HCT116 (cell line): ENCODE measurements at regions not wholly inside any gene's neighbourhood (a gene's known extent, or its start where the extent isn't known, plus 50 kb on each side); places are given as distances from the start of the nearest gene placed in this dataset.
"Not testable (repeated sequence)": the region's sequence is repeated elsewhere in the genome, so short reads cannot be mapped to it uniquely, and the experiment has no call there.

Experiments used
- ATAC-seq: fragments of 200-7000 bp; cut with Tn5 transposase; 2 replicates; pipeline ENCODE4 v1.9.1; 2020; ENCODE audit warnings: mild to moderate bottlenecking, moderate library complexity
- BruUV-seq: library from RNA; stranded (reverse); fragments of 400-500 nt; replicated peaks from 2 replicates; lab custom pipeline; 2021; lab: Mats Ljungman, UMichigan
- CTCF ChIA-PET: fragments of 300-600 bp; sonication (Branson Sonifier 250); formaldehyde crosslinking; loops from one replicate; lab custom pipeline; 2021; ENCODE audit warnings: antibody characterized with exemption; lab: Charles Lee
- POLR2A ChIA-PET: fragments of 300-600, 350-600 bp; sonication (Branson Sonifier 250); formaldehyde crosslinking; loops from one replicate; lab custom pipeline; 2021; ENCODE audit warnings: antibody characterized with exemption; lab: Charles Lee
- RAD21 ChIA-PET, 2 experiments: fragments of 300-600 bp; sonication (Branson Sonifier 250); formaldehyde crosslinking; loops; one replicate each; lab custom pipeline; 2023; ENCODE audit warnings: low total read pairs in 2 of 2; ENCODE audit not compliant: uncharacterized antibody in 2 of 2, unreplicated experiment in 2 of 2, low non-redundant PET in 1 of 2; lab: Charles Lee
- DNase-seq: peaks from one replicate; pipeline ENCODE4 v3.0.0-alpha.2; 2010; ENCODE audit warnings: low read depth, low spot score
- H2AFZ ChIP-seq: fragments of 200-600 bp; shearing (Covaris generic), sonication (generic); 2 replicates; pipeline ENCODE4 v1.6.1; 2017; ENCODE audit warnings: low read depth, mixed run types, mixed read lengths, antibody characterized with exemption, low read length; ENCODE audit not compliant: poor library complexity, severe bottlenecking
- H3K27ac ChIP-seq: 2 replicates; pipeline ENCODE4 v1.5.1; 2012; ENCODE audit warnings: low read depth, low read length
- H3K27me3 ChIP-seq: fragments of 200-600 bp; sonication (generic); 2 replicates; pipeline ENCODE4 v1.6.1; 2016; ENCODE audit warnings: mixed run types, low read length, mixed read lengths; ENCODE audit not compliant: insufficient read depth
- H3K36me3 ChIP-seq, 2 experiments: fragments of 200-500 bp in 1 of 2; fragments of 200-600 bp in 1 of 2; sonication (Bioruptor generic) in 1 of 2; sonication (generic) in 1 of 2; 2 replicates each; pipeline versions ENCODE4 v1.5.1 to v1.6.1; 2014 to 2016; ENCODE audit warnings: low read length in 2 of 2, inconsistent platforms in 1 of 2, mixed read lengths in 1 of 2, mixed run types in 1 of 2; ENCODE audit not compliant: insufficient read depth in 2 of 2, control insufficient read depth in 1 of 2
- H3K4me1 ChIP-seq, 2 experiments: fragments of 200-600 bp in 1 of 2; sonication (generic) in 1 of 2; 2 replicates each; pipeline versions ENCODE4 v1.5.1 to v1.6.1; 2012 to 2017; ENCODE audit warnings: low read length in 2 of 2, inconsistent platforms in 1 of 2, mild to moderate bottlenecking in 1 of 2, mixed read lengths in 1 of 2, mixed run types in 1 of 2, moderate library complexity in 1 of 2; ENCODE audit not compliant: insufficient read depth in 2 of 2, control insufficient read depth in 1 of 2
- H3K4me2 ChIP-seq: fragments of 200-600 bp; sonication (generic); 2 replicates; pipeline ENCODE4 v1.6.1; 2017; ENCODE audit warnings: mixed run types, low read length, mixed read lengths
- H3K4me3 ChIP-seq, 2 experiments: fragments of 200-600 bp in 1 of 2; sonication (generic) in 1 of 2; replicated peaks in 1 of 2; 2 replicates each; pipeline ENCODE4 v1.5.1; 2011 to 2016; ENCODE audit warnings: low read length in 2 of 2, control low read depth in 1 of 2, low read depth in 1 of 2, mild to moderate bottlenecking in 1 of 2, mixed read lengths in 1 of 2, mixed run types in 1 of 2
- H3K79me2 ChIP-seq: fragments of 200-600 bp; sonication (generic); 2 replicates; pipeline ENCODE4 v1.6.1; 2017; ENCODE audit warnings: mild to moderate bottlenecking, mixed run types, low read length, moderate library complexity, mixed read lengths; ENCODE audit not compliant: insufficient read depth
- H3K9ac ChIP-seq: fragments of 200-600 bp; sonication (generic); 2 replicates; pipeline ENCODE4 v1.6.1; 2016; ENCODE audit warnings: low read length, mixed read lengths
- H3K9me2 ChIP-seq: fragments of 200-600 bp; sonication (generic), shearing (Covaris generic); 2 replicates; pipeline ENCODE4 v1.6.1; 2017; ENCODE audit warnings: mixed run types, mild to moderate bottlenecking, moderate library complexity; ENCODE audit not compliant: insufficient read depth
- H3K9me3 ChIP-seq, 2 experiments: fragments of 200-500 bp in 1 of 2; fragments of 200-600 bp in 1 of 2; sonication (Bioruptor generic) in 1 of 2; sonication (generic) in 1 of 2; 2 replicates each; pipeline ENCODE4 v1.6.1; 2014 to 2017; ENCODE audit warnings: low read length in 2 of 2, mixed read lengths in 2 of 2, inconsistent platforms in 1 of 2, low read depth in 1 of 2, mild to moderate bottlenecking in 1 of 2, mixed run types in 1 of 2, moderate library complexity in 1 of 2; ENCODE audit not compliant: control insufficient read depth in 1 of 2, insufficient read depth in 1 of 2
- H4K20me1 ChIP-seq: fragments of 200-600 bp; sonication (generic), shearing (Covaris generic); 2 replicates; pipeline ENCODE4 v1.6.1; 2017; ENCODE audit warnings: mixed run types, mild to moderate bottlenecking, moderate library complexity; ENCODE audit not compliant: insufficient read depth
- CBX3 ChIP-seq: IDR thresholded peaks from 2 replicates; pipeline ENCODE4 v1.6.1; 2012; ENCODE audit warnings: low read depth
- CTCF ChIP-seq, 3 experiments: fragments of 200-600 bp in 1 of 3; sonication (generic) in 1 of 3; IDR thresholded peaks in 2 of 3; conservative IDR thresholded peaks in 1 of 3; 2 replicates each; pipeline ENCODE4 v1.5.1; 2012 to 2017; ENCODE audit warnings: low read depth in 2 of 3, low read length in 2 of 3, antibody characterized with exemption in 1 of 3, borderline replicate concordance in 1 of 3, control low read depth in 1 of 3, mild to moderate bottlenecking in 1 of 3, mixed read lengths in 1 of 3, mixed run types in 1 of 3, moderate library complexity in 1 of 3; ENCODE audit not compliant: insufficient read depth in 1 of 3
- EGR1 ChIP-seq: IDR thresholded peaks from 2 replicates; pipeline ENCODE4 v1.6.1; 2012; ENCODE audit warnings: low read depth
- EZH2 ChIP-seq: fragments of 200-600 bp; sonication (generic); IDR thresholded peaks from 2 replicates; pipeline ENCODE4 v1.6.1; 2017; ENCODE audit warnings: antibody characterized with exemption, mixed run types
- FOSL1 ChIP-seq: IDR thresholded peaks from 2 replicates; pipeline ENCODE4 v1.6.1; 2012; ENCODE audit warnings: low read depth
- POLR2AphosphoS5 ChIP-seq: IDR thresholded peaks from 2 replicates; pipeline ENCODE4 v1.6.1; 2011; ENCODE audit warnings: mild to moderate bottlenecking, low read depth, low read length, moderate library complexity
- SRF ChIP-seq: IDR thresholded peaks from 2 replicates; pipeline ENCODE4 v1.6.1; 2012; ENCODE audit warnings: low read depth
- intact Hi-C: fragments of 100-400 bp; cut with micrococcal nuclease; formaldehyde crosslinking; loops from 2 replicates; pipeline ENCODE4 v1.10.0; 2022
- TF ChIP-seq, protein P1 (sequence below): IDR thresholded peaks from 2 replicates; pipeline ENCODE4 v1.6.1; 2012; ENCODE audit warnings: low read depth

GRCh38 chrX:150119323-150119722 lies 181.0 kb upstream of the EOLA2 start:
- Histone ChIP-seq H3K79me2 (no peaks in the 10 kb centered on the region), H3K36me3 (no peaks in the 10 kb centered on the region), H3K9me2 (no peaks in the 10 kb centered on the region)
- TF ChIP-seq CBX3 (no peak), EZH2 (no peak), POLR2AphosphoS5 (no peak), FOSL1 (no peak), CTCF (IDR thresholded peaks at IDR 0.05 in 2 of 3, conservative IDR thresholded peaks at IDR 0.05 in 1 of 3; ENCODE audit: borderline replicate concordance in 1 of 3, insufficient read depth in 1 of 3, low read depth in 2 of 3, low read length in 2 of 3) (no peak), EGR1 (no peak), SRF (no peak)
- TF ChIP-seq, protein P1, sequence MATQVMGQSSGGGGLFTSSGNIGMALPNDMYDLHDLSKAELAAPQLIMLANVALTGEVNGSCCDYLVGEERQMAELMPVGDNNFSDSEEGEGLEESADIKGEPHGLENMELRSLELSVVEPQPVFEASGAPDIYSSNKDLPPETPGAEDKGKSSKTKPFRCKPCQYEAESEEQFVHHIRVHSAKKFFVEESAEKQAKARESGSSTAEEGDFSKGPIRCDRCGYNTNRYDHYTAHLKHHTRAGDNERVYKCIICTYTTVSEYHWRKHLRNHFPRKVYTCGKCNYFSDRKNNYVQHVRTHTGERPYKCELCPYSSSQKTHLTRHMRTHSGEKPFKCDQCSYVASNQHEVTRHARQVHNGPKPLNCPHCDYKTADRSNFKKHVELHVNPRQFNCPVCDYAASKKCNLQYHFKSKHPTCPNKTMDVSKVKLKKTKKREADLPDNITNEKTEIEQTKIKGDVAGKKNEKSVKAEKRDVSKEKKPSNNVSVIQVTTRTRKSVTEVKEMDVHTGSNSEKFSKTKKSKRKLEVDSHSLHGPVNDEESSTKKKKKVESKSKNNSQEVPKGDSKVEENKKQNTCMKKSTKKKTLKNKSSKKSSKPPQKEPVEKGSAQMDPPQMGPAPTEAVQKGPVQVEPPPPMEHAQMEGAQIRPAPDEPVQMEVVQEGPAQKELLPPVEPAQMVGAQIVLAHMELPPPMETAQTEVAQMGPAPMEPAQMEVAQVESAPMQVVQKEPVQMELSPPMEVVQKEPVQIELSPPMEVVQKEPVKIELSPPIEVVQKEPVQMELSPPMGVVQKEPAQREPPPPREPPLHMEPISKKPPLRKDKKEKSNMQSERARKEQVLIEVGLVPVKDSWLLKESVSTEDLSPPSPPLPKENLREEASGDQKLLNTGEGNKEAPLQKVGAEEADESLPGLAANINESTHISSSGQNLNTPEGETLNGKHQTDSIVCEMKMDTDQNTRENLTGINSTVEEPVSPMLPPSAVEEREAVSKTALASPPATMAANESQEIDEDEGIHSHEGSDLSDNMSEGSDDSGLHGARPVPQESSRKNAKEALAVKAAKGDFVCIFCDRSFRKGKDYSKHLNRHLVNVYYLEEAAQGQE, result no peak
- TF ChIP-seq, all 23 proteins: peak for 0
- Histone ChIP-seq H3K9me3 (no peaks in the 10 kb centered on the region), H4K20me1 (no peaks in the 10 kb centered on the region), H3K27me3 (no peaks in the 10 kb centered on the region), H2AFZ (no peak overlapping the region), H3K4me2 (no peak overlapping the region), H3K4me1 (no peaks in the 10 kb centered on the region), H3K4me3 (no peak overlapping the region), H3K27ac (no peak overlapping the region), H3K9ac (no peak overlapping the region)
- intact Hi-C loops, result no loop called here
- BruUV-seq, result no TSS peak
- DNase-seq, result no peak
- RAD21 ChIA-PET, result no interaction called here
- POLR2A ChIA-PET, result no interaction called here
- CTCF ChIA-PET, result no interaction called here
- no peak for ATAC-seq

- H3K4me3 ChIP-seq, intact Hi-C loops, DNase-seq, BruUV-seq, H3K27me3 ChIP-seq, H3K9ac ChIP-seq, H3K36me3 ChIP-seq, ATAC-seq, H3K27ac ChIP-seq, H3K79me2 ChIP-seq, CTCF ChIA-PET, H4K20me1 ChIP-seq, H3K4me2 ChIP-seq, H2AFZ ChIP-seq, RAD21 ChIA-PET, POLR2A ChIA-PET, H3K4me1 ChIP-seq, H3K9me3 ChIP-seq, H3K9me2 ChIP-seq: not testable (repeated sequence)
These were observed 186.8 kb upstream of the EOLA2 start for GRCh38 chrX:150125045-150125444.
